Type B pancreatic cell (in vitro differentiated cells): ENCODE measurements at regions not wholly inside any gene's neighbourhood (a gene's known extent, or its start where the extent isn't known, plus 50 kb on each side); places are given as distances from the start of the nearest gene placed in this dataset.

Experiments used
- DNase-seq: peaks from one replicate; pipeline ENCODE4 v3.0.0; 2021; ENCODE audit warnings: mixed read lengths; ENCODE audit not compliant: unreplicated experiment; ENCODE audit errors: extremely low spot score
- H3K27ac Mint-ChIP-seq: 2 replicates; pipeline ENCODE4 v1.8.0; 2021; ENCODE audit warnings: mild to moderate bottlenecking, mixed read lengths
- H3K27me3 Mint-ChIP-seq: 2 replicates; pipeline ENCODE4 v1.8.0; 2021; ENCODE audit warnings: mixed read lengths
- H3K36me3 Mint-ChIP-seq: 2 replicates; pipeline ENCODE4 v1.8.0; 2021; ENCODE audit warnings: mixed read lengths
- H3K4me1 Mint-ChIP-seq: one replicate; pipeline ENCODE4 v1.8.0; 2021; ENCODE audit warnings: mixed read lengths; ENCODE audit not compliant: unreplicated experiment
- H3K4me3 Mint-ChIP-seq: 2 replicates; pipeline ENCODE4 v1.8.0; 2021; ENCODE audit warnings: mild to moderate bottlenecking, mixed read lengths
- H3K9me3 Mint-ChIP-seq: 2 replicates; pipeline ENCODE4 v1.8.0; 2021; ENCODE audit warnings: mixed read lengths
- CTCF ChIP-seq: fragments of 200-600 bp; sonication (generic); conservative IDR thresholded peaks from 2 replicates; pipeline ENCODE4 v1.5.0; 2021; ENCODE audit warnings: antibody characterized with exemption, mild to moderate bottlenecking

- DNase-seq = no peak
- Mint-ChIP-seq H3K4me1 (peaks cover 46% of the 10 kb centered on the region), H3K9me3 (no peaks in the 10 kb centered on the region), H3K4me3 (no peak overlapping the region), H3K27ac (no peak overlapping the region), H3K27me3 (peaks cover 11% of the 10 kb centered on the region), H3K36me3 (no peaks in the 10 kb centered on the region)
- no peak for TF ChIP-seq CTCF
These were observed 91.3 kb downstream of the VEGFA start for GRCh38 chr6:43861212-43861894.

- Mint-ChIP-seq H3K9me3 (no peaks in the 10 kb centered on the region), H3K27ac (peak overlapping the region; percentile 40), H3K36me3 (no peaks in the 10 kb centered on the region), H3K27me3 (peaks cover 11% of the 10 kb centered on the region), H3K4me3 (no peak overlapping the region), H3K4me1 (peaks cover 35% of the 10 kb centered on the region)
- DNase-seq = no peak
- no peak for TF ChIP-seq CTCF
These were observed 90.3 kb downstream of the VEGFA start for GRCh38 chr6:43860285-43860684.

- Mint-ChIP-seq H3K27me3 (peaks cover 11% of the 10 kb centered on the region), H3K9me3 (no peaks in the 10 kb centered on the region), H3K27ac (no peak overlapping the region), H3K4me1 (peaks cover 31% of the 10 kb centered on the region), H3K4me3 (no peak overlapping the region), H3K36me3 (no peaks in the 10 kb centered on the region)
- no peak for DNase-seq
- TF ChIP-seq CTCF = no peak
These were observed 89.2 kb downstream of the VEGFA start for GRCh38 chr6:43859213-43859612.

- H3K27ac Mint-ChIP-seq = no peak overlapping the region
- H3K27me3 Mint-ChIP-seq = peaks cover 7% of the 10 kb centered on the region
- H3K9me3 Mint-ChIP-seq = no peaks in the 10 kb centered on the region
- H3K4me1 Mint-ChIP-seq = peaks cover 36% of the 10 kb centered on the region
- no peak for DNase-seq
- no peak overlapping the region for H3K4me3 Mint-ChIP-seq
- TF ChIP-seq CTCF = no peak
- no peaks in the 10 kb centered on the region for H3K36me3 Mint-ChIP-seq
These were observed 88.4 kb downstream of the VEGFA start for GRCh38 chr6:43858161-43859153.

- no peak overlapping the region for H3K27ac Mint-ChIP-seq
These were observed 86.2 kb downstream of the VEGFA start for GRCh38 chr6:43856005-43856765.

More at GRCh38 chr6:43856005-43856765, 86.2 kb downstream of the VEGFA start:
- DNase-seq = no peak
- Mint-ChIP-seq H3K36me3 (no peaks in the 10 kb centered on the region), H3K4me1 (peaks cover 28% of the 10 kb centered on the region), H3K4me3 (no peak overlapping the region), H3K9me3 (no peaks in the 10 kb centered on the region), H3K27me3 (no peaks in the 10 kb centered on the region)
- TF ChIP-seq CTCF = peak; percentile 66
